ENCODE measurements at regions not wholly inside any gene's neighbourhood (a gene's known extent, or its start where the extent isn't known, plus 50 kb on each side); places are given as distances from the start of the nearest gene placed in this dataset.
A peak's percentile ranks its signal among the peaks of the same experiment; 100 is the strongest.

GRCh38 chr12:93979189-93979588 is 169.2 kb upstream of the PLXNC1 start:
- H3K9me3 ChIP-seq = no peaks in the 10 kb centered on the region
- H3K4me3 ChIP-seq = no peak overlapping the region
- no peaks in the 10 kb centered on the region for H3K36me3 ChIP-seq (ENCODE audit: insufficient read depth in 1 of 2, low read depth in 1 of 2)
- intact Hi-C loops (cut with DNase I) = loop anchor here (5.0 to 10.0 kb wide), 3 partner anchors 212 to 412 kb away; partner anchors contain the start of gene SOCS2 (in 1 of the 2)
- no peak for DNase-seq
- no peaks in the 10 kb centered on the region for H3K27me3 ChIP-seq (ENCODE audit: insufficient read depth in 3 of 3, low read length in 2 of 3)
- ATAC-seq = no peak
- H3K4me1 ChIP-seq = peaks cover 10% of the 10 kb centered on the region
- 72 to 76% (median 76%) methylated on average over 2 of the region's 2 CpGs for WGBS, 3 donors
- TF ChIP-seq CTCF (IDR thresholded peaks at IDR 0.05) = peak; percentile 46
- no peak overlapping the region for H3K27ac ChIP-seq

GRCh38 chr12:93980711-93981110 is 167.7 kb upstream of the PLXNC1 start:
- intact Hi-C loops (cut with DNase I) = loop anchor here in 1 of 2 donors (5.0 kb wide), 1 partner anchor 92 kb away; no protein-coding TSS in a partner anchor
- TF ChIP-seq CTCF (IDR thresholded peaks at IDR 0.05) = no peak
- no peak for DNase-seq
- Histone ChIP-seq H3K9me3 (no peaks in the 10 kb centered on the region), H3K36me3 (ENCODE audit: insufficient read depth in 1 of 2, low read depth in 1 of 2) (no peaks in the 10 kb centered on the region), H3K4me1 (no peaks in the 10 kb centered on the region), H3K27ac (no peak overlapping the region), H3K4me3 (no peak overlapping the region), H3K27me3 (ENCODE audit: insufficient read depth in 3 of 3, low read length in 2 of 3) (no peaks in the 10 kb centered on the region)
- 89 to 93% (median 93%) methylated on average over 3 of the region's 3 CpGs for WGBS, 3 donors
- ATAC-seq = no peak

GRCh38 chr12:93981411-93981810 is 167.0 kb upstream of the PLXNC1 start:
- no peak for ATAC-seq

GRCh38 chr12:93982771-93983315 is 165.5 kb upstream of the PLXNC1 start:
- peak; percentile 36 to 72 (median 62) for ATAC-seq
- Histone ChIP-seq H3K9me3 (no peaks in the 10 kb centered on the region), H3K36me3 (ENCODE audit: insufficient read depth in 1 of 2, low read depth in 1 of 2) (no peaks in the 10 kb centered on the region), H3K27ac (no peak overlapping the region), H3K4me1 (no peaks in the 10 kb centered on the region), H3K4me3 (no peak overlapping the region), H3K27me3 (ENCODE audit: insufficient read depth in 3 of 3, low read length in 2 of 3) (no peaks in the 10 kb centered on the region)
- 34 to 47% (median 38%) methylated on average over 9 of the region's 9 CpGs for WGBS, 3 donors
- no peak for DNase-seq
- intact Hi-C loops (cut with DNase I) = loop anchor here in 1 of 2 donors (5.0 kb wide), 1 partner anchor 89 kb away; no protein-coding TSS in a partner anchor
- TF ChIP-seq CTCF (IDR thresholded peaks at IDR 0.05) = no peak

More at GRCh38 chr12:93981411-93981810, 167.0 kb upstream of the PLXNC1 start:
- no peak overlapping the region for H3K27ac ChIP-seq
- H3K4me1 ChIP-seq = no peaks in the 10 kb centered on the region
- H3K4me3 ChIP-seq = no peak overlapping the region
- no peak for DNase-seq
- WGBS, 3 donors = 67 to 79% (median 78%) methylated on average over 2 of the region's 2 CpGs
- no peaks in the 10 kb centered on the region for H3K36me3 ChIP-seq (ENCODE audit: insufficient read depth in 1 of 2, low read depth in 1 of 2)
- TF ChIP-seq CTCF (IDR thresholded peaks at IDR 0.05) = no peak
- no peaks in the 10 kb centered on the region for H3K9me3 ChIP-seq
- intact Hi-C loops (cut with DNase I) = loop anchor here in 1 of 2 donors (5.0 kb wide), 1 partner anchor 91 kb away; no protein-coding TSS in a partner anchor
- no peaks in the 10 kb centered on the region for H3K27me3 ChIP-seq (ENCODE audit: insufficient read depth in 3 of 3, low read length in 2 of 3)

GRCh38 chr12:93984005-93984404 is 164.4 kb upstream of the PLXNC1 start:
- TF ChIP-seq CTCF (IDR thresholded peaks at IDR 0.05) = no peak
- ATAC-seq = no peak

More at GRCh38 chr12:93984005-93984404, 164.4 kb upstream of the PLXNC1 start:
- no peak for DNase-seq
- Histone ChIP-seq H3K4me3 (no peak overlapping the region), H3K36me3 (ENCODE audit: insufficient read depth in 1 of 2, low read depth in 1 of 2) (no peaks in the 10 kb centered on the region), H3K9me3 (no peaks in the 10 kb centered on the region), H3K4me1 (no peaks in the 10 kb centered on the region), H3K27ac (no peak overlapping the region), H3K27me3 (ENCODE audit: insufficient read depth in 3 of 3, low read length in 2 of 3) (no peaks in the 10 kb centered on the region)
- WGBS, 3 donors = 90 to 97% (median 96%) methylated on average over 2 of the region's 2 CpGs
- intact Hi-C loops (cut with DNase I) = loop anchor here in 1 of 2 donors (5.0 kb wide), 1 partner anchor 88 kb away; no protein-coding TSS in a partner anchor
